SK-N-SH treated with all-trans-retinoic acid at 6 μM for 48 hours (cell line): ENCODE measurements at regions not wholly inside any gene's neighbourhood (a gene's known extent, or its start where the extent isn't known, plus 50 kb on each side); places are given as distances from the start of the nearest gene placed in this dataset.

Experiments
- RARB ChIP-seq: fragments of 250-450 bp; sonication (Bioruptor Pico); IDR thresholded peaks from 2 replicates; pipeline ENCODE4 v1.8.0; 2021; ENCODE audit warnings: mild to moderate bottlenecking, moderate library complexity
- TF ChIP-seq, protein P1 (sequence below): fragments of 250-450 bp; sonication (Bioruptor Pico); IDR thresholded peaks from 2 replicates; pipeline ENCODE4 v1.5.0; 2020; ENCODE audit warnings: mild to moderate bottlenecking, moderate library complexity
- TF ChIP-seq, protein P2 (sequence below): fragments of 250-450 bp; sonication (Bioruptor Pico); IDR thresholded peaks from 2 replicates; pipeline ENCODE4 v1.8.0; 2020; ENCODE audit warnings: mild to moderate bottlenecking, moderate library complexity, borderline replicate concordance

DNA sequence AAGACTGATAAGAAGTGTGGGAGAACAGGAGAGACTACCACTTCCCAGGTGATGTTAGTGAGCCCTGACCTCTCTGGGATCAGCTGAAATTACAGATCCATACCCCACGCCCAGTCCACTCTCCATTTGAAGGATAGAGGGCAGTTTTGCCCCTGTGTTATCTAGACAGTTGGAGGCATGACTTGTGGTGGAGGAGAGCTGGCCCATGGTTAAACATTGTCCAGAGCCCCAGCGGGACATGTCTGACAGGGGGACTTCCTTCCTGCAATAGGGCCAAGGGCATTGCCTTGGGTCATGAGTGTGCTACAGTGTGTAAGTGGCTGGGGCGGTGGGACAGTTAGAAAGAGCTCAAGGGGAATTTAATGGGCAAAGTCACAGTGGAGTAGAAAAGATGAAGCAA, 181.1 kb downstream of the MID1IP1 start:
- TF ChIP-seq, protein P1, sequence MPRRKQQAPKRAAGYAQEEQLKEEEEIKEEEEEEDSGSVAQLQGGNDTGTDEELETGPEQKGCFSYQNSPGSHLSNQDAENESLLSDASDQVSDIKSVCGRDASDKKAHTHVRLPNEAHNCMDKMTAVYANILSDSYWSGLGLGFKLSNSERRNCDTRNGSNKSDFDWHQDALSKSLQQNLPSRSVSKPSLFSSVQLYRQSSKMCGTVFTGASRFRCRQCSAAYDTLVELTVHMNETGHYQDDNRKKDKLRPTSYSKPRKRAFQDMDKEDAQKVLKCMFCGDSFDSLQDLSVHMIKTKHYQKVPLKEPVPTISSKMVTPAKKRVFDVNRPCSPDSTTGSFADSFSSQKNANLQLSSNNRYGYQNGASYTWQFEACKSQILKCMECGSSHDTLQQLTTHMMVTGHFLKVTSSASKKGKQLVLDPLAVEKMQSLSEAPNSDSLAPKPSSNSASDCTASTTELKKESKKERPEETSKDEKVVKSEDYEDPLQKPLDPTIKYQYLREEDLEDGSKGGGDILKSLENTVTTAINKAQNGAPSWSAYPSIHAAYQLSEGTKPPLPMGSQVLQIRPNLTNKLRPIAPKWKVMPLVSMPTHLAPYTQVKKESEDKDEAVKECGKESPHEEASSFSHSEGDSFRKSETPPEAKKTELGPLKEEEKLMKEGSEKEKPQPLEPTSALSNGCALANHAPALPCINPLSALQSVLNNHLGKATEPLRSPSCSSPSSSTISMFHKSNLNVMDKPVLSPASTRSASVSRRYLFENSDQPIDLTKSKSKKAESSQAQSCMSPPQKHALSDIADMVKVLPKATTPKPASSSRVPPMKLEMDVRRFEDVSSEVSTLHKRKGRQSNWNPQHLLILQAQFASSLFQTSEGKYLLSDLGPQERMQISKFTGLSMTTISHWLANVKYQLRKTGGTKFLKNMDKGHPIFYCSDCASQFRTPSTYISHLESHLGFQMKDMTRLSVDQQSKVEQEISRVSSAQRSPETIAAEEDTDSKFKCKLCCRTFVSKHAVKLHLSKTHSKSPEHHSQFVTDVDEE = no peak
- TF ChIP-seq RARB (CRISPR knock-in tag) = no peak
- TF ChIP-seq, protein P2, sequence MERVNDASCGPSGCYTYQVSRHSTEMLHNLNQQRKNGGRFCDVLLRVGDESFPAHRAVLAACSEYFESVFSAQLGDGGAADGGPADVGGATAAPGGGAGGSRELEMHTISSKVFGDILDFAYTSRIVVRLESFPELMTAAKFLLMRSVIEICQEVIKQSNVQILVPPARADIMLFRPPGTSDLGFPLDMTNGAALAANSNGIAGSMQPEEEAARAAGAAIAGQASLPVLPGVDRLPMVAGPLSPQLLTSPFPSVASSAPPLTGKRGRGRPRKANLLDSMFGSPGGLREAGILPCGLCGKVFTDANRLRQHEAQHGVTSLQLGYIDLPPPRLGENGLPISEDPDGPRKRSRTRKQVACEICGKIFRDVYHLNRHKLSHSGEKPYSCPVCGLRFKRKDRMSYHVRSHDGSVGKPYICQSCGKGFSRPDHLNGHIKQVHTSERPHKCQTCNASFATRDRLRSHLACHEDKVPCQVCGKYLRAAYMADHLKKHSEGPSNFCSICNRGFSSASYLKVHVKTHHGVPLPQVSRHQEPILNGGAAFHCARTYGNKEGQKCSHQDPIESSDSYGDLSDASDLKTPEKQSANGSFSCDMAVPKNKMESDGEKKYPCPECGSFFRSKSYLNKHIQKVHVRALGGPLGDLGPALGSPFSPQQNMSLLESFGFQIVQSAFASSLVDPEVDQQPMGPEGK (CRISPR knock-in tag) = no peak
